ENCODE measurements at regions not wholly inside any gene's neighbourhood (a gene's known extent, or its start where the extent isn't known, plus 50 kb on each side); places are given as distances from the start of the nearest gene placed in this dataset.

- TF ChIP-seq, protein P1, sequence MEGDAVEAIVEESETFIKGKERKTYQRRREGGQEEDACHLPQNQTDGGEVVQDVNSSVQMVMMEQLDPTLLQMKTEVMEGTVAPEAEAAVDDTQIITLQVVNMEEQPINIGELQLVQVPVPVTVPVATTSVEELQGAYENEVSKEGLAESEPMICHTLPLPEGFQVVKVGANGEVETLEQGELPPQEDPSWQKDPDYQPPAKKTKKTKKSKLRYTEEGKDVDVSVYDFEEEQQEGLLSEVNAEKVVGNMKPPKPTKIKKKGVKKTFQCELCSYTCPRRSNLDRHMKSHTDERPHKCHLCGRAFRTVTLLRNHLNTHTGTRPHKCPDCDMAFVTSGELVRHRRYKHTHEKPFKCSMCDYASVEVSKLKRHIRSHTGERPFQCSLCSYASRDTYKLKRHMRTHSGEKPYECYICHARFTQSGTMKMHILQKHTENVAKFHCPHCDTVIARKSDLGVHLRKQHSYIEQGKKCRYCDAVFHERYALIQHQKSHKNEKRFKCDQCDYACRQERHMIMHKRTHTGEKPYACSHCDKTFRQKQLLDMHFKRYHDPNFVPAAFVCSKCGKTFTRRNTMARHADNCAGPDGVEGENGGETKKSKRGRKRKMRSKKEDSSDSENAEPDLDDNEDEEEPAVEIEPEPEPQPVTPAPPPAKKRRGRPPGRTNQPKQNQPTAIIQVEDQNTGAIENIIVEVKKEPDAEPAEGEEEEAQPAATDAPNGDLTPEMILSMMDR (IDR thresholded peaks at IDR 0.05) = no peak
- no peak for TF ChIP-seq POLR2A (IDR thresholded peaks at IDR 0.05)
- no peak for TF ChIP-seq EP300 (IDR thresholded peaks at IDR 0.05)
- TF ChIP-seq POLR2AphosphoS5 (IDR thresholded peaks at IDR 0.05) = no peak
Measured at GRCh38 chr21:14771593-14771992, 225.5 kb upstream of the SAMSN1 start.
